PFSK-1 (cell line): ENCODE measurements at regions not wholly inside any gene's neighbourhood (a gene's known extent, or its start where the extent isn't known, plus 50 kb on each side); places are given as distances from the start of the nearest gene placed in this dataset.

Experiments used
- FOXP2 ChIP-seq: optimal IDR thresholded peaks from 2 replicates; pipeline ENCODE3; 2011; ENCODE audit warnings: borderline replicate concordance, control low read depth, inconsistent platforms; ENCODE audit not compliant: insufficient read depth; ENCODE audit errors: extremely low read length, extremely low read depth
- POLR2AphosphoS5 ChIP-seq: IDR thresholded peaks from 2 replicates; pipeline ENCODE4 v1.6.1; 2012; ENCODE audit warnings: low read depth, mild to moderate bottlenecking, control low read depth, low read length, moderate library complexity
- REST ChIP-seq, 2 experiments: IDR thresholded peaks; 2 replicates each; pipeline versions ENCODE4 v1.6.1 to v1.8.0; 2011 to 2012; ENCODE audit warnings: low read depth in 2 of 2, low read length in 2 of 2, control low read depth in 1 of 2, inconsistent platforms in 1 of 2, mild to moderate bottlenecking in 1 of 2, moderate library complexity in 1 of 2; ENCODE audit not compliant: insufficient read depth in 1 of 2
- SIN3A ChIP-seq: IDR thresholded peaks from 2 replicates; pipeline ENCODE4 v1.6.1; 2012; ENCODE audit warnings: mild to moderate bottlenecking, low read length, moderate library complexity, borderline replicate concordance; ENCODE audit not compliant: insufficient read depth
- TAF1 ChIP-seq: IDR thresholded peaks from 2 replicates; pipeline ENCODE4 v1.6.1; 2012; ENCODE audit warnings: low read length, control low read depth, borderline replicate concordance; ENCODE audit not compliant: insufficient read depth

DNA sequence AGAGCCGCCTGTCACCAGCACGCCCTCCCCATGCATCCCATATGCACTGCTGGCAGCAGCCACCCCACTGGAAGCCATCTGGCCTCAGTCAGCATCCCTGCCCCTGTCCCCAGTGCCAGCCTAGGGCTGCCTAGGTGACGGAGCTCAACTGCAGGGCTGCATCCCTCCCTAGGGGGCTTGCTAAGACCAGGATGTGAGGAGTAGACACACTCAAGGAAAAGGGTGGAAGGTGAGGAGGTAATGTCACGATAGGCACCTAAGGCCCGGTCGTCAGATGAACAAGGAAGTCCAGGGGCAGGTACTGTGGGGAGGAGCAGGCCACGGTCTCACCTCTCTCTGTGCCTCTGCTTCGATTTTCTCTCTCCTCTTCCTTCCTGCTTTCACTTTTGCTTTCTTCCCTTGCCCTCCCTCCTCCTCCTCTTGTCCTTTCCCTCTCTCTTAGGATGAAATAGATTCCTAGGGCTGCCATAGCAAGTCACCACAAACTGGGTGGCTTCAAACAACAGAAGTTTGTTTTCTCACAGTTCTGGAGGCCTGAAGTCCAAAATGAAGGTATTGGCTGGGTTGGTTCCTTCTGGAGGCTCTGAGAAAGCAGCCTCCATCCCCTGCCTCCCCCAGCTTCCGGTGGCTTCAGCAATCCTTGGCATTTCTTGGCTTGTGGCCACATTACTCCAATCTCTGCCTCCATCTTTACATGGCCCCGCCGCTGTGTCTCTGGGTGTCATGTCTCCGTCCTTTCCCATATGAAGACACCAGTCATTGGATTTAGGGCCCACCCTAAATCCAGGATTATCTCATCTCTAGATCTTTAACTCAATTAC, 298.3 kb downstream of the SHQ1 start:
- TF ChIP-seq POLR2AphosphoS5 (no peak), TAF1 (no peak), FOXP2 (no peak), SIN3A (no peak), REST (IDR thresholded peaks at IDR 0.05; ENCODE audit: insufficient read depth in 1 of 2, low read depth in 2 of 2, low read length in 2 of 2) (no peak)

- no peak for TF ChIP-seq POLR2AphosphoS5
- no peak for TF ChIP-seq SIN3A
These were observed 299.3 kb downstream of the SHQ1 start for GRCh38 chr3:72548981-72549380.

- no peak for TF ChIP-seq SIN3A
- no peak for TF ChIP-seq POLR2AphosphoS5
- TF ChIP-seq FOXP2: no peak
- TF ChIP-seq REST (IDR thresholded peaks at IDR 0.05; ENCODE audit: insufficient read depth in 1 of 2, low read depth in 2 of 2, low read length in 2 of 2): no peak
- TF ChIP-seq TAF1: no peak
These were observed 299.8 kb downstream of the SHQ1 start for GRCh38 chr3:72548461-72548860.

GRCh38 chr3:72547183-72547582, 301.1 kb downstream of the SHQ1 start:
- TF ChIP-seq FOXP2 (no peak), SIN3A (no peak), POLR2AphosphoS5 (no peak), REST (IDR thresholded peaks at IDR 0.05; ENCODE audit: insufficient read depth in 1 of 2, low read depth in 2 of 2, low read length in 2 of 2) (no peak), TAF1 (no peak)

- TF ChIP-seq SIN3A (no peak), REST (IDR thresholded peaks at IDR 0.05; ENCODE audit: insufficient read depth in 1 of 2, low read depth in 2 of 2, low read length in 2 of 2) (no peak), TAF1 (no peak), POLR2AphosphoS5 (no peak), FOXP2 (no peak)
These were observed 304.0 kb downstream of the SHQ1 start for GRCh38 chr3:72544239-72544638.
